Activated CD4-positive, alpha-beta memory T cell treated with anti-CD3 and anti-CD28 coated beads for 36 hours (primary cell): ENCODE measurements at regions not wholly inside any gene's neighbourhood (a gene's known extent, or its start where the extent isn't known, plus 50 kb on each side); places are given as distances from the start of the nearest gene placed in this dataset.

Experiments
- CTCF ChIA-PET: fragments of 350-600 bp; sonication (Branson Sonifier 250); formaldehyde crosslinking; loops from one replicate; lab custom pipeline; 2021; ENCODE audit warnings: antibody characterized with exemption, inconsistent platforms; lab: Charles Lee
- POLR2A ChIA-PET: fragments of 350-600 bp; sonication (Branson Sonifier 250); formaldehyde crosslinking; loops from one replicate; lab custom pipeline; 2021; ENCODE audit warnings: antibody characterized with exemption; lab: Charles Lee
- DNase-seq: peaks from one replicate; pipeline ENCODE4 v3.0.0-alpha.2; 2020
- H3K27ac Mint-ChIP-seq: one replicate; pipeline ENCODE4 v1.8.0; 2021; ENCODE audit warnings: mixed read lengths
- H3K27me3 Mint-ChIP-seq: one replicate; pipeline ENCODE4 v1.8.0; 2021; ENCODE audit warnings: mixed read lengths
- H3K36me3 Mint-ChIP-seq: one replicate; pipeline ENCODE4 v1.8.0; 2021; ENCODE audit warnings: mixed read lengths
- H3K4me1 Mint-ChIP-seq: one replicate; pipeline ENCODE4 v1.8.0; 2021; ENCODE audit warnings: low read depth, mixed read lengths
- H3K4me3 Mint-ChIP-seq: one replicate; pipeline ENCODE4 v1.8.0; 2021; ENCODE audit warnings: mild to moderate bottlenecking, mixed read lengths
- H3K9me3 Mint-ChIP-seq: one replicate; pipeline ENCODE4 v1.8.0; 2021; ENCODE audit warnings: mixed read lengths
- intact Hi-C: fragments of 100-400 bp; cut with micrococcal nuclease; formaldehyde crosslinking; loops from one replicate; pipeline ENCODE4 v1.15.1; 2023

GRCh38 chr15:91678003-91678402 lies 175.5 kb upstream of the SLCO3A1 start:
- DNase-seq, result no peak
- intact Hi-C loops, result no loop called here
- ChIA-PET POLR2A (no interaction called here), CTCF (no interaction called here)
- Mint-ChIP-seq H3K4me1 (no peaks in the 10 kb centered on the region), H3K36me3 (peaks cover 8% of the 10 kb centered on the region), H3K4me3 (no peak overlapping the region), H3K9me3 (peaks cover 15% of the 10 kb centered on the region), H3K27me3 (peaks cover 17% of the 10 kb centered on the region), H3K27ac (no peak overlapping the region)

- peaks cover 4% of the 10 kb centered on the region for H3K36me3 Mint-ChIP-seq
- H3K27me3 Mint-ChIP-seq, result peaks cover 26% of the 10 kb centered on the region
- intact Hi-C loops, result no loop called here
- no peak overlapping the region for H3K27ac Mint-ChIP-seq
- no peak overlapping the region for H3K4me3 Mint-ChIP-seq
- CTCF ChIA-PET, result interaction anchor here (0.6 kb wide), 1 partner anchor 27 kb away, joined by 3 read pairs; no protein-coding TSS in a partner anchor
- peak; percentile 12 for DNase-seq
- POLR2A ChIA-PET, result interaction anchor here (0.6 kb wide), 1 partner anchor 60 kb away, joined by 3 read pairs; no protein-coding TSS in a partner anchor
- H3K4me1 Mint-ChIP-seq, result no peaks in the 10 kb centered on the region
- H3K9me3 Mint-ChIP-seq, result peaks cover 6% of the 10 kb centered on the region
These were observed 174.1 kb upstream of the SLCO3A1 start for GRCh38 chr15:91679447-91679846.

DNA sequence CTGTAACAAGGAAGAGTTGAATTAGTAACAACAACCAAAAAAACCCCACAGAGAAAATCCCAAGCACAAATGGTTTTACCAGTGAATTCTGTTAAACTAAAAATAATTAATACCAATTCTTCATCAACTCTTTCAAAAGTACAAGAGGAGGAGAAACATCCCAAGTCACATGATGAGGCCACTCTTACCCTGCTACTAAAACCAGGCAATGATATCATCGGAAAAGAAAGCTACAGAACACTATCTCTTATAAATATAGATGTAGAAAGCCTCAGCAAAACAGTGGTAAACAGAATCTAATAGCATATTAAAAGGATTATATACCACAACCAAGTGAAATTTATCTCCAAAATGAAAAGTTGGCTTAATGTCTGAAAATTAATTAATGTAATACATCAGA lies 168.1 kb upstream of the SLCO3A1 start:
- Mint-ChIP-seq H3K36me3 (no peaks in the 10 kb centered on the region), H3K9me3 (no peaks in the 10 kb centered on the region), H3K4me3 (no peak overlapping the region), H3K27me3 (peaks cover 23% of the 10 kb centered on the region), H3K4me1 (no peaks in the 10 kb centered on the region), H3K27ac (no peak overlapping the region)
- DNase-seq, result no peak
- POLR2A ChIA-PET, result no interaction called here
- CTCF ChIA-PET, result interaction anchor here (1.5 kb wide), 1 partner anchor 21 kb away, joined by 4 read pairs; no protein-coding TSS in a partner anchor
- intact Hi-C loops, result no loop called here

GRCh38 chr15:91688811-91689210 lies 164.7 kb upstream of the SLCO3A1 start:
- H3K9me3 Mint-ChIP-seq, result no peaks in the 10 kb centered on the region
- H3K27ac Mint-ChIP-seq, result no peak overlapping the region
- no peaks in the 10 kb centered on the region for H3K4me1 Mint-ChIP-seq
- intact Hi-C loops, result no loop called here
- H3K4me3 Mint-ChIP-seq, result no peak overlapping the region
- peaks cover 10% of the 10 kb centered on the region for H3K27me3 Mint-ChIP-seq
- H3K36me3 Mint-ChIP-seq, result no peaks in the 10 kb centered on the region
- ChIA-PET CTCF (no interaction called here), POLR2A (no interaction called here)
- DNase-seq, result no peak

- no peak for DNase-seq
- POLR2A ChIA-PET, result no interaction called here
- CTCF ChIA-PET, result no interaction called here
- Mint-ChIP-seq H3K27ac (no peak overlapping the region), H3K4me3 (no peak overlapping the region), H3K27me3 (peaks cover 5% of the 10 kb centered on the region), H3K4me1 (no peaks in the 10 kb centered on the region), H3K36me3 (no peaks in the 10 kb centered on the region), H3K9me3 (no peaks in the 10 kb centered on the region)
- intact Hi-C loops, result no loop called here
These were observed 164.1 kb upstream of the SLCO3A1 start for GRCh38 chr15:91689377-91689776.

DNA sequence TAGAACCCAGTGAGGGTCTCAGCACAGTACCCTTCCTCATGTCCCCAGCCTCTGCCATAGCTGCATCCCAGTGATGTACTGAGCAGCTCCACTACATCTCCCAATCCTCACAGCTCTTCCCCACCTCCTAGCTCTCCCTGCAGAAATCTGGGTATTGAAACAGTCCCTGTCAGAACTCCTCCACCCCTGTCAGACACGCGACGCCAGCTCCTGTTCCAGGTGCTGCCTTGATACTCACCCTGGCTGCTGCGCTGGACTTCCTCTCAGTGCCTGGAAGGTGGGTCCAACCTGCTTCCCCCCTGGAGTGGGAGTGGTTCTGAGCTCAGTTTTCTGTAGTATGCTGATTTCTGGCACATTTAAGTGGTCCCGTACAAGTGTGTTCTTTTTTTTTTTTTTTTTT lies 160.9 kb upstream of the SLCO3A1 start:
- POLR2A ChIA-PET, result no interaction called here
- no peak for DNase-seq
- Mint-ChIP-seq H3K36me3 (no peaks in the 10 kb centered on the region), H3K4me3 (no peak overlapping the region), H3K4me1 (no peaks in the 10 kb centered on the region), H3K27ac (no peak overlapping the region), H3K27me3 (peaks cover 2% of the 10 kb centered on the region), H3K9me3 (no peaks in the 10 kb centered on the region)
- intact Hi-C loops, result no loop called here
- CTCF ChIA-PET, result interaction anchor here (3.1 kb wide), 1 partner anchor 14 kb away, joined by 18 read pairs; no protein-coding TSS in a partner anchor

GRCh38 chr15:91694131-91694830 lies 159.2 kb upstream of the SLCO3A1 start:
- H3K4me1 Mint-ChIP-seq, result no peaks in the 10 kb centered on the region
- ChIA-PET CTCF (interaction anchor here (3.1 kb wide), 1 partner anchor 12 kb away, joined by 18 read pairs; no protein-coding TSS in a partner anchor), POLR2A (no interaction called here)
- H3K27me3 Mint-ChIP-seq, result peaks cover 1% of the 10 kb centered on the region
- H3K4me3 Mint-ChIP-seq, result no peak overlapping the region
- H3K9me3 Mint-ChIP-seq, result no peaks in the 10 kb centered on the region
- H3K27ac Mint-ChIP-seq, result no peak overlapping the region
- H3K36me3 Mint-ChIP-seq, result no peaks in the 10 kb centered on the region
- no peak for DNase-seq
- intact Hi-C loops, result no loop called here

DNA sequence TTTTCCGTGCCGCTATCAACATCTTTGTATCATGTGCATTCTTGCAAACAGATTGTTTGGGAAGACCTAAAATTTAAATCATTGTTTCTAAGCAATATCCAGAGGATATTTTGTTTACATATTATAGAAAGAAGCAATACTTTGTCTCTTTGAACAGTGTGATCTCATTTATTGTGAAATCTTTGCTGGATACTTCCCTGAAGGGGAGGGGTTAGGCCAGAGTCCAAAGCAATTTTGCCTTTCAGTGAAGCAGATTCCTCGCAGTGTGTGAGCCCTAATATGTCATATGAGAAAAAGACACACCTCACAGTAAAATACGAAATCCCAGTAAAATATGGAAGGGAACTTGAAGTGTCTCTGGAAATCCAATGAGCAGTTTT lies 158.7 kb upstream of the SLCO3A1 start:
- intact Hi-C loops, result no loop called here
- no peaks in the 10 kb centered on the region for H3K4me1 Mint-ChIP-seq
- POLR2A ChIA-PET, result no interaction called here

DNA sequence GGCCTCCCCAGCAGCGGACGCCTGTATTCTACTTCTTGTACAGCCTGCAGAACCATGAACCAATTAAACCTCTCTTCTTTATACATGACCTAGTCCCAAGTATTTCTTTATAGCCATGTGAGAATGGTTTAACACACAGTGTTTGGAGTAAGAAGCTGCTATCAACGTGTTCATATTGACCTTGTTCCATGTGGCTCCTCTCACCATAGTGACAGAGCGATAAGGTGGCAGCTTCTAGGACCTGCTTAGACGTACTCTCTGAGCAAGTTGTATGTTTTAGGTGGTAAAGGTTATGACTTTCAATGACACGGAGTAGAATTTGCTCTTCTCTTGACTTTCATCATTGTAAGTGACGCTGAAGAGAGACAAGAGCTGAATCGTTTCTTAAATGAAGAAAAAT lies 157.7 kb upstream of the SLCO3A1 start:
- no peaks in the 10 kb centered on the region for H3K9me3 Mint-ChIP-seq
- intact Hi-C loops, result no loop called here
- H3K27ac Mint-ChIP-seq, result no peak overlapping the region
- DNase-seq, result no peak
- no peaks in the 10 kb centered on the region for H3K4me1 Mint-ChIP-seq
- CTCF ChIA-PET, result interaction anchor here (2.9 kb wide), 1 partner anchor 11 kb away, joined by 20 read pairs; no protein-coding TSS in a partner anchor
- H3K4me3 Mint-ChIP-seq, result no peak overlapping the region
- no peaks in the 10 kb centered on the region for H3K36me3 Mint-ChIP-seq
- POLR2A ChIA-PET, result no interaction called here
- peaks cover 1% of the 10 kb centered on the region for H3K27me3 Mint-ChIP-seq

More for the DNA sequence above, 158.7 kb upstream of the SLCO3A1 start:
- CTCF ChIA-PET, result interaction anchor here (2.9 to 3.1 kb wide), 1 partner anchor 11 kb away, joined by 18 to 20 read pairs; no protein-coding TSS in a partner anchor
- no peaks in the 10 kb centered on the region for H3K9me3 Mint-ChIP-seq
- DNase-seq, result no peak
- no peak overlapping the region for H3K27ac Mint-ChIP-seq
- no peak overlapping the region for H3K4me3 Mint-ChIP-seq
- peaks cover 1% of the 10 kb centered on the region for H3K27me3 Mint-ChIP-seq
- no peaks in the 10 kb centered on the region for H3K36me3 Mint-ChIP-seq

DNA sequence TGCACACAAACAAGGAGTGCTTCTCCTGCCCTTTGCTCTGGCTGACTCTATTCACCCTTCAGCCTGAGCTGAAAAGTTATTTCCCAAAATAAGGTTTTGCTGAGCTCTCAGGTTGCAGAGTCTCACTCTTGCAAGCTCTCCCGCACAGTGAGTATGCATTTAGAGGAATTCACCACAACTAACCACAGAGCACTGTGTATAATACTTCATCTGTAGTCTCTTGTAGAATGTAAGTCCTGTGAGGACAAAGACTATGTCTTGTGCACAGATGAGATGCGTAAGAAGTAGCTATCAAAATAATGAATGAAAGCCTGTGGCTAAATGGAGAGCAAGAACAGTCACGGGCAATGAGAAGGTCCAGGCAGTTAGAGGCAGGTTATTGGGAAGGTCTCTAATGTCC lies 156.5 kb upstream of the SLCO3A1 start:
- Mint-ChIP-seq H3K4me3 (no peak overlapping the region), H3K4me1 (no peaks in the 10 kb centered on the region), H3K9me3 (no peaks in the 10 kb centered on the region), H3K36me3 (no peaks in the 10 kb centered on the region), H3K27me3 (peaks cover 1% of the 10 kb centered on the region), H3K27ac (no peak overlapping the region)
- no peak for DNase-seq
- ChIA-PET CTCF (interaction anchor here (2.9 kb wide), 1 partner anchor 9 kb away, joined by 20 read pairs; no protein-coding TSS in a partner anchor), POLR2A (no interaction called here)
- intact Hi-C loops, result no loop called here

- Mint-ChIP-seq H3K4me1 (no peaks in the 10 kb centered on the region), H3K27ac (no peak overlapping the region), H3K27me3 (peaks cover 1% of the 10 kb centered on the region), H3K4me3 (no peak overlapping the region), H3K36me3 (no peaks in the 10 kb centered on the region), H3K9me3 (no peaks in the 10 kb centered on the region)
- DNase-seq, result no peak
- intact Hi-C loops, result no loop called here
- ChIA-PET CTCF (interaction anchor here (1.2 kb wide), 1 partner anchor 8 kb away, joined by 3 read pairs; no protein-coding TSS in a partner anchor), POLR2A (no interaction called here)
These were observed 155.3 kb upstream of the SLCO3A1 start for GRCh38 chr15:91698241-91698640.

DNA sequence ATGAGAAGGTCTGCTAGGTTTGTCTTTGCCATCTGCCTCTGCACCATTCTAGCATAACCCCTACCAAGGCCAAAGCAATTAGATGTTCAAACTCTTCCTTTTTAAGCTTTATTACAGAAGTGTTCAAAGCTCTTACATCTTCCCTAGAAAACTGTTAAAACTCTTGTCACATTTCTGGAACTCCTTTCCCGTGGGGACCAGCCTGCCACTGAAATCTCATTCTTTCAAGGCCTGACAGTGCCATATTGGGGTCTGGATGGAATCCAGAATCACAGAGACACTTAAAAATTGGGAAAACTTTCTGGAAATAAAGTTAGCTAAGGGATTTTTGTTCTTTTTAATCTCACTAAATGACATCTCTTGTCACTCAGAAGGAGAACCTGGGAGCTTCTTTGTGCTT lies 153.8 kb upstream of the SLCO3A1 start:
- POLR2A ChIA-PET, result no interaction called here
- intact Hi-C loops, result loop anchor here (10.0 kb wide), 1 partner anchor 245 kb away; no protein-coding TSS in a partner anchor
- H3K9me3 Mint-ChIP-seq, result no peaks in the 10 kb centered on the region
- H3K27ac Mint-ChIP-seq, result no peak overlapping the region
- H3K36me3 Mint-ChIP-seq, result no peaks in the 10 kb centered on the region
- peaks cover 1% of the 10 kb centered on the region for H3K27me3 Mint-ChIP-seq
- no peak for DNase-seq
- CTCF ChIA-PET, result no interaction called here
- no peak overlapping the region for H3K4me3 Mint-ChIP-seq
- no peaks in the 10 kb centered on the region for H3K4me1 Mint-ChIP-seq
